Peyer's patch (tissue), 4 donors: ENCODE measurements at regions not wholly inside any gene's neighbourhood (a gene's known extent, or its start where the extent isn't known, plus 50 kb on each side); places are given as distances from the start of the nearest gene placed in this dataset.

Experiments
- CTCF ChIP-seq, 6 experiments: fragments of 450-650 bp in 4 of 6; fragments of 200-600 bp in 2 of 6; sonication (generic) in 1 of 6; IDR thresholded peaks; one replicate each; pipeline ENCODE4 v1.5.1; 2017 to 2019; ENCODE audit warnings: antibody characterized with exemption in 6 of 6, mild to moderate bottlenecking in 3 of 6, moderate library complexity in 1 of 6
- POLR2A ChIP-seq, 2 donors: fragments of 450-650 bp; IDR thresholded peaks; one replicate each; pipeline ENCODE4 v1.5.1; 2017; ENCODE audit warnings: antibody characterized with exemption in 2 of 2, mild to moderate bottlenecking in 2 of 2, moderate library complexity in 2 of 2

GRCh38 chr10:125510998-125511397, 172.0 kb downstream of the TEX36 start:
- TF ChIP-seq CTCF (IDR thresholded peaks at IDR 0.05) (no peak), POLR2A (IDR thresholded peaks at IDR 0.05) (no peak)
